NCI-H2196 (cell line): ENCODE measurements at regions not wholly inside any gene's neighbourhood (a gene's known extent, or its start where the extent isn't known, plus 50 kb on each side); places are given as distances from the start of the nearest gene placed in this dataset.
"Not testable (repeated sequence)": the region's sequence is repeated elsewhere in the genome, so short reads cannot be mapped to it uniquely, and the experiment has no call there.

ENCODE experiments used
- DNase-seq: peaks from one replicate; lab custom pipeline; 2025; ENCODE audit not compliant: unreplicated experiment; lab: John Stamatoyannopoulos, UW

DNA sequence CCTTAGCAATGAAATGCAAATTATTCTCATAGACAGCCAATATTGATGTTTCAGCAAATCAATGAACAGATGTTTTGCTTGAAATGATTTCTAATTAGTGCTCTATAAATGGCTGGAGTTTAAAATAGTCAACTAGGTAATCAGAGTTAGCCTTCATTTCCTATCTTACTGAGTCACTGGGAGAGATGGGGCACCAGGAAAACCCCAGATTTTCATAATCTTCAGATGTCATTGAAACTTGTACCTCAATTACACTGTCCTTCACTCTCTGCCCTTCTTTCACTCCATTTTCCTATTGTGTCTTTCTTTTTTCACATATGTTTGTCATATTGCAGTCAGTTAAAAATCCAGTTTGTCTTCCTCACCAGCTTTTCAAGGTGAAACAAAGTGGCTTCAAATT lies 92.7 kb downstream of the C12orf75 start:
- DNase-seq = no peak

DNA sequence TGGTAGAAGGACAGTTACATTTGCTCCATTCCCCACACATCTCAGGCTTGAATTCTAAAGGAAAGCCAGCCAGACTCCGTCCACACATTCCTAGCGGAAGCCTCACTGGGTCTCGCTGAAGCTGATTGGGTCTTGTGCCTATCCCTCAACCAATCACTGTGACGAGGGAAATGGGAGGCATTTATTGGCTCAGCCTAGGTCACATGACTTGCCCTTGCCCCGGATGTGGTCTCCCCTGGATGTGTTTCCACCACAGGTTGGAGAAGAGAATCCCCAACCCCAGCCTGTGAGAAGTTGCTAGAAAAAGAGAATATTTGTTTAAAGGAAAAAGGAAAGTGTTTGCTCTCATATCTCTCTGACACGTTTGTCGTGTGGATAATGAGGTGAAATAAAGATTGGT lies 93.4 kb downstream of the C12orf75 start:
- no peak for DNase-seq

DNA sequence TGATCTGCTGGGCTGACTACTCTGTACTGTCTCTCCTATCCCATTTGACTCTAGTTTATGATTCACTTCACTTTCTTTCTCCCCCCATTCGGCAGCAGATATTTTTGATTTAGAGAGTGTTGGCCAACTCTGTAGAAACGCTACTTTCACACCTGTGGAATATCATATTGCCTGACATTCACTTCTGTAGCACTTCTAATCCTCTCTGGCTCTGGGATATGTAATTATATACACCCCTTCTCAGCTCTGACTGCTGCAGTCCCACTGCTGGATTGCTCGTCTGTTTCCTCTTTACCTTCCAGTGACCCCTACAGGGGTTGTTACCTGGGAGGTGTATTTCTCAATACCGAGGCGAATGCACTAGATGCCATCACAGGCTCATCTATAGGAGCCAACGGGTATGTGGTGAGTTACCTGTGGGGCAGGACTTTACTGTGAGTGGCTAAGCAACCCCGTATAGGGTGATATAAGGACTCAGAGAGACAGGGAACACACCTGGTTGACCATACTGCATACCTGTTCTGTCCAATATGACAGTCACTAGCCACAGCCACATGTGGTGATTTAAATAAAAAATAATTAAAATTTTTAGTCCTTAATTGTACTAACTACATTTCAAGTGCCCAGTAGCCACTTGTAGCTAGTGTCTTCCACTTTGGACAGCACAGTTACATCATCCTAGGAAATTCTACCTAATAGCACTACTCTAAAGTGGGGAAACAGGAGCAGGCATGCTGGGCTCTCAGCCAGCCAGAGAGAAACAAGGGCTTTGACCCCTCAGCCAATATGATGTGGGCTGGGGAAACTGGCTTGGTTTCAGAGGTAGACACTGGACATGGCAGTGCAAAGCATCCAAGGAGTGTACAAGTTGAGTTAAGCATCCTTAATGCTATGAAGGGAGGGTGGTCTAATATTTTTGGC lies 95.0 kb downstream of the C12orf75 start:
- DNase-seq = no peak

DNA sequence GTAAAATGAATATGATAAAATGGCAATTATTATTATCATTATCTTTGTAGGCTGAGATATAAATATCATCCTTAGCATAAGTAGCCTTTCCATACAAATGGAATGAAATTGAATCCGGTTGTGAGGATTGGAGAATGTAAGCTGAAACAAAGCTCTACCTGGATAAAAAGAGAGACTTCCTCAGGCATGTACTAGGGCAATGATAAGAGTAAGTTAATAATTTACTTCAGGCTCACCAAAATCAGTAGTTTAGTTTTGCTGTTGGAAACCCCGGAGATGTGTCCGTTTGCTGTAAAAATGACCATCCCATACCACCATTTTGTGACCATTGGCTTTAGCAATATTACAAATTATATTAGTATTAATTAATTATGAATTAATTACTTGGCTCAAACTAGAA lies 96.3 kb downstream of the C12orf75 start:
- no peak for DNase-seq

DNA sequence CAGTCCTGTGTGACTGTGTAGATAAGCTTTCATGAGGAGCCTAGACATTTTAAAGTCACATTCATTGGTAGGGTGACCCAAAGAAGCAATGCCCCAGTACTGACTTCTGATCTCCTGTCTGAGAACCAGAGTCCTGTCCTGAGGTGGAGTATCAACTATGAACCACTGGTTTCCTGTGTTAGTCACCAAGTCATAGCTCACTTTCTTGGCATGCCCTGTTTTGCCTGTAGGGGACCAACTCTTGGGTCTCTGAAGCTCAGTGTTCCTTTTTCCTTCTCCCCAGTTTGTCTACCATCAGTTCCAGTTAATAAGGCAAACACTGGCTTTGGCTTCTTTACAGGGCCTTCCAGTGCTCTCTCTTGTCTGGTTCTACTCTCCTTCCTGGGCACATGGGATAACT lies 97.4 kb downstream of the C12orf75 start:
- no peak for DNase-seq

DNA sequence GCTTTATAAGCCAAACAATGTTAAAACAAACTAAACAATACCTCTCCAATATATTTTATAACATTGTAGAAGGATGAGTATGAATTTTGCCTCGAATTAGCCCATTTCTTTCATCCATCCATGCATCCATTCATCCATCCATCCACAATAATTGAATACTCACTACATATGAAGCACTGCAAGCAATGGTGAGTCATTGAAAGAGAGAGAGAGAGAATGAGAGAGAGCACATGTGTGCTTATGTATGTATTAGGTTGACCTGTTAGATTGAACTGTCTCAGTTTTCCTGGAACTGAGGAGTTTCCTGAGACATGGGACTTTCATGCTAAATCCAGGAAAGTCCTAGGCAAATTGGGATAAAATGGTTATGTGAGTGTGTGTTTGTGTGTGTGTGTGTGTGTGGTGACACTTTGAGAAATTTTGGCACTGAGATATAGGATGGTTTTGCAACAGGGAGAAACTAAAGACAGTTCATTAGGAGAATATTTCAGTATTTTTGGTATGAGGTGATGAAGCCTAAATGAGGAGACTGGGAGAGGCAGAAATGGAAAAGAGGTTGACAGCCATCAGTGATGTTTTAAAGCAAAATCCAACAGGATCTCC lies 98.4 kb downstream of the C12orf75 start:
- no peak for DNase-seq

DNA sequence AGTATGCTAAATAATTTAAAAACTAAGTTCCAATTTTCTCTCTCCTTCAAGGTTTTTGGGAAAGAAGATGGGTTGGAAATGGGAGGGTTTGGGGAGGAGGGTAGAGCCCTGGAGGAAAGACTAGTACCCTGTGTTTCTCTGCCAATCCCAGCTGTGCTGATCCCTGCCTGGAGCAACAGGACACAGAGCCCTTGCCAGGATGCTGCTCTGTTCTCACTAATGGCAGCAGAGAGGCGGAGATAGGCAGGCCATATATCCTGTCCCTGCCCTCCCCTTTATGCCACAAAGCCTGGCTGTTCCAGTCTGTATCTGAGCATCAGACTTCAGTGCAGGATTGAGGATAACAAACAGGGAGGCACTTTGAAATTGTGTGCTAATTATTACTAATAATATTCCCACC lies 99.0 kb downstream of the C12orf75 start:
- DNase-seq = no peak

DNA sequence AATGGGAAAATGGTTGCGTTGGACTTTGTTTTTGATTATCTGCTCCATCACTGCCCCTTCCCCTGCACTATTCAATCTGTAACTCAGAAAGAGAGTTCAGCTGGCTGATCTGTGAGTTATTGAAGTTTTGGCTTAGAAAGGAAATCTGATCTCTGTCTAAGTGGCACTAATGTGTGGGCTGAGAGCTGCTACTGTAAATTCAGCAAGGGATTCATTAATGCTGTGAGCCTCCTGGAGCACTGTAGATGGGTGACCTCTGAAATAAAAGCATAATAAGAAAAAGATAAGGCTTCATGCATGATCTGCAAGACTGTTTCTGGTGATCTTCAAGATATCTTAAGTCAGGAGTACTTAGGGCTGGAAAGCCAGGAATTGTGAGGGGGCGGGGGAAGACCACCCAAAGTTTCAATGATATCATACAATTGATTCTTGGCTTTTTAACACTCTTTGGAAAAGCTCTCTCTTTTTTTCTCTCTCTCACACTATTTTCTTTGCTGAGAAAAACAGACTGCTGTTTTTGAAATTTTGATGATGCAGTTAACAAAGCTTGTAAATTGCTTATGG lies 101.1 kb downstream of the C12orf75 start:
- DNase-seq = no peak

DNA sequence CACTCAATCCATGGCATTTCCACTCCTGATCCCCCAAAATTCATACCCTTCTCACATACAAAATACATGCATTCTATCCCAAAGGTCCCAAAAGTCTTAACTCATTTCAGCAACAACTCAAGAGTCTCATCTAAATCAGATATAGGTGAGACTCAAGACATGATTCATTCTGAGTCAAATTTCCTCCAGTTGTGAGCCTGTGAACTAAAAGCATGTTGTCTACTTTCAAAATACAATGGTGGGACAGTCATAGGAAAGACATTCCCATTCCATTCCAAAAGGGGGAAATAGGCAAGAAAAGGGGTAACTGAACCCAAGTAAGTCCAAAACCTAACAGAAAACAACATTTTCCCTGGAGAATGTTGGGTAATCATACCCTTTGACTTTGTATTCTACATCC lies 103.3 kb downstream of the C12orf75 start:
- no peak for DNase-seq

DNA sequence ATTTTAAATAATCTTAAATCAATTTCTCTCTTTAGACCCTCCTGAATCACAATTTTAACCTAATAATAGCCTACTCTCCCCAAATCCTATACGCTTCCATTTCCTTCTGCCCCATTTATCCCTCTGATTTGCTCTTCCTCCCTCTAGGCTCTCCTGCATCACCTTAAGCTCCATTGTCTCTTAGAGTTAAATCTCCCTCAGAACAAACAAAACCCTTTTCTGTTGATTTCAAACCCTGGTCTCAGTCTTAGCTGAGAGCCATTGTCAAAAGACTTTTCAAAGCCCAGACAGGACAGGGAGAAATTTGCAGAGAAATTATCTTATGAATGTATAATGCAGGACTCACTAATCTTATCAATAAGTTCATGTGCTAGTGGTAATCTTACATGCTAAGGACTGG lies 106.1 kb downstream of the C12orf75 start:
- no peak for DNase-seq

DNA sequence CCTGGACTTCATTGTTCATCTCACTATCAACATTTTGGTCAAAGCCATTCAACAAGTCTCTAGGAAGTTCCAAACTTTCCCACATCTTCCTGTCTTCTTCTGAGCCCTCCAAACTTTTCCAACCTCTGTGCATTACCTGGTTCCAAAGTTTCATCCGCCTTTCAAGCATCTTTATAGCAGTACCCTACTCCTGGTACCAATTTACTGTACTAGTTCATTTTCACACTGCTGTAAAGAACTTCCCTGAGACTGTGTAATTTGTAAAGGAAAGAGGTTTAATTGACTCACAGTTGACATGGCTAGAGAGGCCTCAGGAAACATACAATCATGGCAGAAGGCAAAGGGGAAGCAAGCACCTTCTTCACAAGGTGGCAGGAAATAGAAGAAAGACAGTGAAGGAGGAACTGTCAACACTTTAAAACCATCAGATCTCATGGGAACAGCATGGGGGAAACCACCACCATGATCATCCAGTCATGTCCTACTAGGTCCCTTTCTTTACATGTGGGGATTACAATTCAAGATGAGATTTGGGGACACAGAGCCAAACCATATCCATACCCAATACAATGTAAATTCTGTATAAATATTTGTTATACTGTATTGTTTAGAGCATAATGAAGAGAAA lies 109.7 kb downstream of the C12orf75 start:
- DNase-seq = no peak

DNA sequence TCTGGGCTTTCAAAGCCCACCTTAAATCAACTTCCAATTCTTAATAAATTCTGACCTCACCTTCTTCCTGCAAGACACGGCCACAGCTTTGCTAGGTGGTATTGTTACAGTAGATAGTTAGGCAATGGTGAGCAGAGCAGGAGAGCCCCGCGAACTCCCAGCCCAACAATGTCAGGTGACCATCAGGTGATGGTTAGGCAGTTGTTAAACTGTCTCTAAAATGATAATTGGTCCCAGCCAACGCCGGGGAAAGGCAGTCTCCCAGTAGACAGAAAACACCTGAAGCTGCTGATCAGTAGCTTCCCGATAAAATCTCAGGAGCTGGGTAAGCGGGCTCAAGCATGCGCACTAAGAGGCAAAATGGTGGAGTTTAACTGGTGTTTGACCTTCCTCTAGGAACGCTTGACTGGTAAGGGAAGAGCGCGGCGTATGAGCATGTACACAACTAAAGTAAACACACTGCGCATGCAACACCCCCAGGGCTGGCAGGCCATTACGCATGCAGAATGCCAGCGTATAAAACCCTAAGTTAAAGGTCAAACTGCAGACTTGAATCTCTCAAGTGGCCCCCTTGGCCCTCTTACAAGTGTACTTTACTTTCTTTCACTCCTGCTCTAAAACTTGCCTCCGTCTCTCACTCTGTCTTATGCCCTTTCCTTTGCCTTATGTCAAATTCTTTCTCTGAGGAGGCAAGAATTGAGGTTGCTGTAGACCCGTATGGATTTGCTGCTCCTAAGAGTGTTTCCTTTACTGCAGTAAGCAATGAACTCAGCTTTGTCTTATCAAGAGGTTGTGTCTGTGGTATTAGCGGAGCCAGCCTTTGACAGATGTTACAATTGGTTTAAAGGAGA lies 113.5 kb downstream of the C12orf75 start:
- no peak for DNase-seq

DNA sequence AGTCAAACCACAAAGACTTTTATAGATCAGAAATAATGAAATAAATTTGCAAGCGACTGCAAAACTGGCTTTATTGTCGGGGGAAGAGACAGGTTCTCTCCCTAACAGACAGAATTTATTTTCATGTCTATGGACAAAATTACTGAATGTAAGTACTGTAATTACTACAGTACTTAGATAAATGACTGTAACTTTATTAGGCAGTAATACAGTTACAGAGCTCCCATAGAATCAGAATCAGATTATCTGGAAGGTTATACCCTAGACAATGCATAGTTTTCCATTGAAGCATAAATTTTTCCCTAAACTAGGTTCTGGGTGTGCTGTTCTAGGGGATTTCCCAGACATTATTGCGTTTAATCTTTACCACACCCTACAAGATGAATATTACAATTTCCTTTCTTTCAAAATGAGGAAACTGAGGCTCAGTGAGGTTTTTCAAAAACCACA lies 114.2 kb downstream of the C12orf75 start:
- DNase-seq = no peak

DNA sequence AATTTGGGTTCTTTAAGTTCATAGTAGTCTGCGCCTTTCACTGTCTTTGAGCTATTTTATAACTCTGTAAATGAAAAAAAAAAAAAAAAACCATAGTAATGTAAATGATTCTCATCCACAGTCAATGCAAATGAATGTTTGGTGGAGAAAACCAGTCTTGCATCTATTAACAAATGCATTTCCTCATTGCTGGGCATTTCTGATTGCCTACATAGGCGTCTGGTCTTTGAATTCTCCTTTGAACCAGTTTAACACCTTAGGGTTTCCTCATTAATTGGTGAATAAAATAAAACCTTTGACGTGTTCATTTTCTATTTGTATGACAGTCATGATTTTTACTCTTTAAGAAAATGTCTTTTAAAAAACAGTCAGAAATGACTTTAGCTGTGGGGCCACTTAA lies 114.8 kb downstream of the C12orf75 start:
- DNase-seq = no peak

DNA sequence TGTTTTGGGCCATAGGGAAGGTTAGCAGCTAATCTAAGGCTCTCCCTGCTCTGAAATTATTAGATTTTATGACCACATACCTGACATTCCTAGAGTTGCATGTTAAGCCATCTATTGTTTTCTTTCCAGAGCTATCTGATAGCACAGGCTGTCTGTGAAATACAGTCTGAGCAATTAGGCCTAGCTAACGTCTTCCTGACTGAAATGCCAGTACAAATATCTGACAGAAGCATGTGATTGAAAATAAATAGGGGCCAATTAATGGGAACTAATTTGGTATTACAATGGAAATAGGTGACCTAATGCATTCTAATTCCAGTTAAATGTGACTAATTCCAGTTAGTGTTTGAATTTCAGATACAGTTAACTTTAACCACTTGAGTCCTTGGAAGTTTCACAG lies 115.2 kb downstream of the C12orf75 start:
- DNase-seq = no peak

DNA sequence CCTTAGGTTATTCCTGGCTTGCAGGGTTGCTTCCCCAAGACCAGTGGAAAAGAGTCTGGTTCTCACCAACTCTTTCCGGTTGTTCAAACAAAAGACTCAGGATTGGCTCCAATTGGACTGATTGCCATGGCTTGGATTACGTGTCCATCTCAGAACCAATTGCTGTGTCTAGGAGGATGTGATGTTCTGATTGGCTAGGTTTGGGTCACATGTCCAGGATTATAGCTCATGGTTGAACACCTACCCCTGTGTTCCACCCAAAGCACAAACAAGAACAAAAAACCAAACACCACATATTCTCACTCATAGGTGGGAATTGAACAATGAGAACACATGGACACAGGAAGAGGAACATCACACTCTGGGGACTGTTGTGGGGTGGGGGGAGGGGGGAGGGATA lies 116.0 kb downstream of the C12orf75 start:
- DNase-seq = not testable (repeated sequence)

DNA sequence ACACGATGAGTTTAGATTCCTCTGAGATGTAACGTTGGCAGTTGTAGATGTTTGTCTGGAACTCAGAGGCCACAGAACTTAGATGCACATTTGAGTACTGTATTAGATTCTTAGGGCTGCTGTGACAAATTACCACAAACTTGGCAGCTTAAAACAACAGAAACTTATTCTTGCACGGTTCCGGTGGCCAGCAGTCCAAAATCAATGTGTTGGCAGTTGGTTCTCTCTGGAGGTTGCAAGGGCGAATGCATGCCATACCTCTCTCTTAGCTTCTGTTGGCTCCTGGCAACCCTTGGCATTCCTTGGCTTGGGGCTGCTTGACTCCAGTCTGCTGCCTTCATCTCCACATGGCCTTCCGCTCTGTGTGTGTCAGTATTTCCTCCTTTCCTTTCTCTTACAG lies 118.9 kb downstream of the C12orf75 start:
- DNase-seq = no peak

DNA sequence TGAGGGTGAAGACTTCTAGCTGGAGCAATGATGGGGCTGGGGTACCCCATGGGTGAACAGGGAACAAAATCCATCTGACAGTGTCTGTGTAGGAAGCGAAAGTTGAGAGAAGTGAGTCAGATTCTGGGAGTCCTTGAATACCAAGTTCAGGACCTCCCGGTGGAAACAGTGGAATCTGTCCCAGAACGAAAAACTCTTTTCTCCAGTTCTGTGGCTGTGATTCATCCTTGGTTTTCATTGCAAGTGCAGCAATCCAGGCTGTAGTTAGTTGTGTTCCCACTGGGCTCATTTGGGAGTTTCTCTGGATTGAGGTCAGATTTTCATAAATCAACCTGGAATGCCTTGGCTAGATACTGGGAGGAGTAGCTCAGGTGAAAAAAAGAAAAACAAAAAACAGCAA lies 120.7 kb downstream of the C12orf75 start:
- no peak for DNase-seq

DNA sequence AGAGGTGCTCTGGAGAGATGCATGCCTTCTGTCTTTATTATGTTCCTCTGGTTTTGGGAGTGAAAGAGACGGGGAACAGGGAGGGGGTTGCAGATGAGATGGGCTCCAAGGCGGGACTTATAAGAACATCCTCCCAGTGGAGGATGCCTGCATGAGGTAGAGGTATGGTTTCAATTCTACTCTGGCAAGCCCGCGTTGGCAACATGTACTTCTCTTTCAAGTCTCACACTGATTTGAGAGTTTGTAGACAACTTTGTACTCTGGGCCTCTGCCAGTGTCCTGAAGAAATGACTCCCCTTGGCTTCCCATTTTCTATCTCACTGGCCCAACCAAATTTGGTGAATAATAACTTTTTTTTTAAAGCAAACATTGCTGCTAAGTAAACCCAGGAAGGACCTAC lies 121.3 kb downstream of the C12orf75 start:
- no peak for DNase-seq

DNA sequence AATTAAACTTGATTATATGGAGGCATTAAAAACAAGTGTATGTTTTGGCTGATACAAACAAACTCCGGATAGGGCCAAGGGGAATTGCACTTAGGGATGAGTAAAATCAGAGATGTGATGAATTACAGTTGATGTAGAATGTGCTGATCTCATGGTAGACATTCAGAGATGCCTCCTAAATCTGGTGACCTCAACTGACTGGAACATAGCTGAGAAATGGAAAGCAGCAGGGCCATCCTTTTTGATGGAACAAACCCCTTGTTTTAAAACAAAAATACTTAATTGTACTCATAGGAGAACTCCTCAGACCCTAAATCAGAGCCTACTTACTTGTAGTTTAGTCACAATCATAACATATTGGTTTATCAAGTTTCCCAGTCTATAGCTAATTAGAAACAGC lies 122.8 kb downstream of the C12orf75 start:
- no peak for DNase-seq

DNA sequence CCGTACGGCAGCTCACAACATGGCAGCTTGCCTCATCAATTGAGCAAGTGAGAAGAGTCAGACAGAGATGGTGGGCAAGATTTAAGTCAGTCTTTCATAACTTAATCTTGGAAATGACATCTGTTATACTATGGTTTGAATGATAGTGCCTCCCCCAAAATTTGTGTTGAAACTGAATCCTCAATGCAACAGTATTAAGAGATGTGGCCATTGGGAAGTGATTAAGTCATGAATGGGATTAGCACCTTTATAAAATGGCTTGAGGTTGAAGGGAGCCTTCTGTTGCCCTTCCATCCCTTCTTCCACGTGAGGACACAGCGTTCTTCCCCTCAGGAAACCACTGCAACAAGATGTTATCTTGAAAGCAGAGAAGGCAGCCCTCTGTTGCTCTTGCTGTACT lies 124.2 kb downstream of the C12orf75 start:
- no peak for DNase-seq
